NCI-H345 treated with DMSO at 0.1 percent for 48 hours (cell line): ENCODE measurements at regions not wholly inside any gene's neighbourhood (a gene's known extent, or its start where the extent isn't known, plus 50 kb on each side); places are given as distances from the start of the nearest gene placed in this dataset.

Source experiments
- DNase-seq: peaks from one replicate; lab custom pipeline; 2025; ENCODE audit not compliant: unreplicated experiment; lab: John Stamatoyannopoulos, UW

DNA sequence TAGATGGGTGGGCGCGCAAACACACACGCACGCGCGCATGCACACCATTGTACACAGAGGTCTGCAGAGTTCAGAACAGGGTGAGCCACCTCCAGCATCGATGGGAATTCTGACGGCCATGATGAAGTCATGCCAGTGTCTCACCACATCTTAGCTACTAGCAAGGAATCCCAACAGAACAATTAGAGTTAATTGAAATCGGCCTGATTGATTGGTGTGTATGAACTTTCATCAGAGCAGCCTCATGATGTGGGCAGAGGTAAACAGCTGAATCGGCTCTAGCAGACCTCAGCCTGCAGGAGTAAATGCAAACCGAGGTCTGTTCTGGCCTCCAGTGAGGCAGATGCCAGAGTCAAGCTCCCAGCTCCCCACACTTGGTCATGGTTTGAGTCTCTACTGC is 200.6 kb downstream of the CBLN1 start:
- DNase-seq: no peak

DNA sequence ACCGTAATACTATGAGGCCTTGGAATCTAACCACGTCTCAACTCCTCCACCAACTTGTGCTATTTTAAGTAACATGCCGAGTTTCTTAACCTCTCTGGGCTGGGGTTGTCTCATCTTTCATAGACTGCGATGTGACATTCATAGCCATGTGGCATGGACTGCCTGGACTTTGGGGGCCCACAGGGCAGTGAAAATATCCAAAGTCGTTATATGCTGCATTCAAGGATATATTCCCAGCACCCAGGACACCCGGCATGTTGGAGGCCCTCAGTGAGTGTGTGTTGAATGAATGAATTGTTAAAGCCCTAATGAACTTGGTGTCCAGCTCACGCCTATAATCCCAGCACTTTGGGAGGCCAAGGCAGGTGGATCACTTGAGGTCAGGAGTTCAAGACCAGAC is 203.1 kb downstream of the CBLN1 start:
- no peak for DNase-seq

GRCh38 chr16:49078104-49078503 is 203.5 kb downstream of the CBLN1 start:
- no peak for DNase-seq

DNA sequence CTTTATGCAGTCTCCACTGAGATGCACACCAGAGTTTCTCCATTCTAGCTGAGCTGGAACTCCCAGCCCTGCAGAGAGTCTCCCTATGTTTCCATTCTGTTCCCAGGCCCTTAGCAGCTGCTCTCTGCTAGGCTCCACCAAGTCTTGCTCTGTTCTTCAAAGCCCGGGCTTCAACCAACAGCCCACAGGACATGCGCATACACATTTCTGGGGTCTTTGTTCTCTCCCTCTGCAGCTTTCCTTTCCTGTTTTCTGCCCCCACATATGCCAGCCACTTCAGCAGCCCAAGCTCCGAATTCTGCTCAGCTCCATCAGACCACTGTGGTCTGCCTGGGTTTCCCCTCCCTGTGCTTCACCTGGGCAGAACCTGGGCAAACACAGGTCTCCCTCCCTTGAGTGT is 205.9 kb downstream of the CBLN1 start:
- no peak for DNase-seq

DNA sequence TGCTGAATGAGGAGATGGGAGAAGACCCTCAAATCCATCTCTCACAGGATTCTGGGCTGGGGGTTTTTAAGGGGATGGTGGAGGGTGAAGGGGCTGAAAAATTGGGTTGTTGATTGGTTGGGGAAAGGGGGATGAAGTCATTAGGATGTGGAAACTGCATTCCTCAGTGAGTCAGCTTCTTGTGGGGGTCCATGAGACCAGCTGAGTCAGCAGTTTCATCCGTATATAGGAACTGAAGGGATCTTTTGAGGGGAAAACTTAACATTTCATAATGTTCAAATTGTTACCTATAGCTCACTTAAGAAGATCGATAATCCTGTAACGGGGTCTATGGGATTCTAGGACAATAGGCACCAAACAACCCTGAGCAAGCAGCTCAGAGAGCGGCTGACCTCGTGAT is 213.4 kb downstream of the CBLN1 start:
- DNase-seq: no peak

GRCh38 chr16:49067776-49068175 is 213.9 kb downstream of the CBLN1 start:
- no peak for DNase-seq

- DNase-seq: no peak
Observed at GRCh38 chr16:49061137-49061714, 220.4 kb downstream of the CBLN1 start.

DNA sequence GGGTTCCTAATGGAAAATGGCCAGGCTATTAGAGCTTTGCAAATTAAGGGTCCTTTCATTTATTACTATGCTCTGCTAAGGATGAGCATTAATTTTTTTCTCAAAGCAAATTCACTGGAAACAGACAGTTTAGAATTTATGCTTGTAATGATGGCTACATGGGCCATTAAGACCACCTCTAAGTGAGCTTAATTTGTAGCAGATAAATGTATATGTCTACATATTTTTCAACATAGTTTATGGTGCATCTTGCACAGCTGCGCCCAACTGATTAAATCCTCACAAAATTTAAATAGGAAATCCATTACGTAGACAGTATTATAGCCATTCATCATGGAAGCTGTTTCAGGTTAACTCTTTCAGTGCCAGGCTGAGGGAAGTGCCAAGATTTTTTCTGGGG is 220.9 kb downstream of the CBLN1 start:
- no peak for DNase-seq

DNA sequence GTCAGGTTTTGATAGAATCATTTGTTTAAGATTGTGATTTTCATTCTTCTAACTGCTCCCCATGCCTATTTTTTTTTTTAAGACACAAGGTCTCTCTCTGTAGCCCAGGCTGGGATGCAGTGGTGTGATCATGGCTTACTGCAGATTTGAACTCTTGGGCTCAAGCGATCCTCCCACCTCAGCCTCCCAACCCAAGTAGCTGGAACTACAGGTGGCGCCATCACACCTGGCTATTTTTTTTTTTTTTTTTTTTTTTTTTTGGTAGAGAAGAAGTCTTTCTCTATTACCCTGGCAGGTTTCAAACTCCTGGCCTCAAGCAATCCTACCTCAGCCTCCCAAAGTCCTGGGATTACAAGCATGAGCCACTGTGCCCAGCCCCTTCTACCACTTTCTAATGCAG is 223.3 kb downstream of the CBLN1 start:
- DNase-seq: no peak

GRCh38 chr16:49057936-49058335 is 223.7 kb downstream of the CBLN1 start:
- no peak for DNase-seq

DNA sequence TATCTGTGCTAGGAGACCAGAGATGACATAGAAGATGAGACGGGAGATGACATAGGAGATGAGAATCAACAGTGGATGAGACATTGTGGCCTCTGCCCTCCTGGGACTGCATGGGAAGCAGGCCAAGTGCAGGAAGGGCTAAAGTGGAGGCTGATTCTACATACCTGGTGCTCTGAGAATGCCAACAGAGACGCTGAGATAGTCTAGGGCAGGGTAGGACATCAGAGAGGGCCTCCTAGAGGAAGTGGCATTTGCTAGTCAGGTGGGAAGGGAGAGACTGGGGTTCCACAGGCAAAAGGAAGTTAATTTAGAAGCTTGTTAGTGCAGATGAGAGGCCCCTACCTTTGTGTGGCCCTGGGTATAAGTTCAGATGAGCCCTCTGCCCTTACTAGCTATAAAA is 224.2 kb downstream of the CBLN1 start:
- DNase-seq: no peak

- no peak for DNase-seq
Observed at GRCh38 chr16:49056546-49056945, 225.1 kb downstream of the CBLN1 start.

DNA sequence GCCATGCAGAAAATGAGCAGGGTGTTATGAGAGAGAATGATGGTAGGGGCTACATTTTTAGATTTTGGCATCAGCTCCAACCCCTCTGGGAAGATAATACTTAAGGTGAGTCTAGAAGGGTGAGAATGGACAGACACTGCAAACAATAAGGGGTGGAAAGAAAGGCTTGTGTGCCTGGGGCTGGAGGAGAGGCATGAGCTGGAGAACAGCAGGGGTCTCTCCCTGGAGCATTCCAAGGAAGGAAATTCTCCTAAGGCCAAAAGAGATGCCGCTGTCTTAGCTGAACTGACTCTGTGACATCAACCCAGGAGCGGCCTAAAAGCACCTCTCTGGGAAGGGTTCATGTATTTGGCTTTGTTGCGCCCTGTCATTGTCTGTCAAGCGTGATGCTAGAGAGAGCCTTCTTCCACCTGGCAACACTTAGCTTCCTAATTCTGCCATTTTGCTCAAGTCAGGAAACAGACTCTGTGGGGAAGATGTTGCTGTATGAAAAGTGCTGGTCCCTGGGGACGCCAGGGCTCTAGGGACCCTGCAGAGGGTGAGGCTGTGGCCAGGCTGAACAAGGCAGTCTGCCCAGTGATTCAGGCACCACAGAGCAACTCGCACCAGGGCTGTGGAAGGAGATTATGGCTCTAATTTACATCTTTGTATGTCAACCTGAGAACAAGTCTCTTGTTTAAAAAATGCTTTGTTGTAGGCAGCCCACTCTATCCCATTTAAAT is 225.7 kb downstream of the CBLN1 start:
- DNase-seq: peak; percentile 1

DNA sequence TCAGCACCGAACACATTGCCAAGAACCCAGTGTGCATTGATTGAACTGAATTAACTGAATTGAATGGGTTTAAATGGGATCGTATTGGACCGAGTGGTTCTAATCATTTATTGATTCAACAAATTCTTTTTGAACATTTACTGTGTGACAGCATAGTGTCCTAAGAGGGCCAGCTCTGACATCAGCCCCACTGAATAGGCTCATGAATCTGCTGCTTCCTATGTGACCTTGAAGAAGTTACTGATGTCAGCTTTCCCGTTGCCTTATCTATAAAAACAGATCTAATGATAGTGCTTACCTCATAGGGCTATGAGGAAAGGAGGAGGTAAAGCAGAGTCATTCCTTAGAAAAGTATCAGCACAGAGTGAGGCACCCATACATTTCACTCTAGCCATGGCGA is 226.3 kb downstream of the CBLN1 start:
- DNase-seq: no peak

DNA sequence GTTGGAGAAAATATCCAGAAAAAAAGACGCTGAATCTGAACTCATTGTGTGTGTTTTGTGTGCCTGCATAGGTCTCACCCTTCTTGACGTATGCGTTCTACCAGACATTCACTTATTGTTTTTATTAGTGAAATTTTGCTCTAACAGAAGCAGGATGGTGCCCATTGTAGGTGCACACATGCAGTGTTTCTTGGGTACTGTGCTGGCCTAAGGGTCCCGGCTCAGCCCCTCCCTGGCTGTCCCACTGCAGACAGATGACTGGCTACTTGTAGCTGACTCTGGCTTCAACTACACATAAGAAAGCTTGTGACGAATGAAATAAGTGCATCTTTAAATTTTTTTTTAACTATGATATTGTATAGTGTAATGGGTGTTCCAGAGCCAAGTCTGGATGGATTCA is 227.0 kb downstream of the CBLN1 start:
- no peak for DNase-seq

- no peak for DNase-seq
Observed at GRCh38 chr16:49052846-49053245, 228.8 kb downstream of the CBLN1 start.

DNA sequence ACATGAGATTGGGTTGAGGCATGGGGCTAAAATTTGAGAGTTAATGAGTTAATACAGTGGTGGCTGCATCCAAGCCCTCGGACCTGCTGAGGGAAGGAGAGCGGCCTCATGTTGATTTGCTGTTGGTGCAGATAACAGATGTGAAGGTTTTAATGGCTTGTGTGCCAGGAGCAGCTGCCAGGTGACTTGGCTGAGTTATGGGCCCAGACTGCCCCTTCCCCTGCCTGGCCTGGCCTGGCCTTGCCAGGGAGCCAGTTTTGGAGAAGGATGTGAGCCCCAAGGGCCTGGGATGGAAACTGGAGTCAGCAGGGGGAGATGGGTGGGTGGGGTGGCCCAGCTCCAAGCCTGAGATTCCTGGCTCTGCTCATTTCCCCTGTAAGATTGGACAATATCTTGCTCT is 230.1 kb downstream of the CBLN1 start:
- DNase-seq: no peak

GRCh38 chr16:49050607-49051006 is 231.0 kb downstream of the CBLN1 start:
- DNase-seq: no peak

DNA sequence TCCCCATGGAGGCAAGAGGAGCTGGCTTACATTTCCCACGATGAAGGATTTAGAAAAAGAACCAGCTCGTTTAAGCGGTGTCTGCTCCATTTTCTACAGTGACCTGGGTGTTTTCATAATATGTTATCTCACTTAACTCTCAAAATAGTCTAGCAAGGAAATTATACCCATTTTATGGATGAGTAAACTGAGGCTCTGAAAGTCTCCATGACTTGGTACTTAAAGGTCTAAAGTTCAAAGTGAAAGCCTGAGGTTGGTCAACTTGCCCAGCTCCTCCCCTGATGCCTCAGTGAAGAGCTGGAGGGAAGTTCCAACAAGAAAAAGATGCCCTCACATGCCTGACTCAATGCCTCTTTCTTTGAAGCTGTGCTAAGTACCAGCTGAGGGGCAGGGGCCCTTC is 232.0 kb downstream of the CBLN1 start:
- DNase-seq: no peak

- no peak for DNase-seq
Observed at GRCh38 chr16:49049191-49049590, 232.4 kb downstream of the CBLN1 start.

DNA sequence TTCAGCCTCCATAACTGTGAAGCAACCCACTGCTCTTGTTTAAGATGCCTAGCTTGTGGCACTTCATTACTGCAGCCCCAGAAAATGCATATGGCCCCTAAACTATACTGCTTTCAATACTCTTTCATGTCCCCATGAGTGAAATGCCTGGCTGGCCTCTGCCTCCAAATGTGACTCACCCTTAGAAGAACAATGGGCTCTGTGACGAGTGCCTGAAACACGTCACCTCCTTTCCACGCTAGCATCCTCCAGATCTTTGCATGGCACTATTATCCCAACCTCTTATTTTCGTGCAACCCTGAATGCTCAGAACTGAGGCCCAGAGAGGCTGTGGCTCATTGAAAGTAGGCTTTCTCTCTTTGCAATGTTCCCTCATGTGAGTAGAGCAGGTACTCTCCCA is 233.1 kb downstream of the CBLN1 start:
- no peak for DNase-seq

DNA sequence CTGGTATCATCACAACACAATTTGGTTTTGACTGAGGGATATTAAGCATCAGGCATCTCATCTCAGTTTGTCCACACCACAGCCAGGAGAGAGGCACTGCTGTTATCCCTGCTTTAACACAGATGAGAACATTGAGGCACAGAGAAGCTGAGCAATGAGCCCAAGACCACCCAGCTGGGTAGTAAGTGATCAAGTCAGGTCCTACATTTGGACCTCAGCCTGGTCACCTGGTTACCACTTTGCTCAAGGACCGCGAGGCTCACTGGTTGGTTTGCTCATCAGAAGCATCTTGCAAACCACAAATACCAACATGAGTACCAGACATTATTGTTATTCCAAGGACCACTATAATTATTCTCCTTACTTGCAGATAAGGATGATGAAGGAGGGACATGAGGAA is 245.5 kb downstream of the CBLN1 start:
- DNase-seq: no peak

GRCh38 chr16:49027420-49027819 is 254.2 kb downstream of the CBLN1 start:
- no peak for DNase-seq
